Skeletal muscle cell (primary cell): ENCODE measurements at regions not wholly inside any gene's neighbourhood (a gene's known extent, or its start where the extent isn't known, plus 50 kb on each side); places are given as distances from the start of the nearest gene placed in this dataset.
"Not testable (repeated sequence)": the region's sequence is repeated elsewhere in the genome, so short reads cannot be mapped to it uniquely, and the experiment has no call there.

Experiments used
- DNase-seq: peaks from one replicate; pipeline ENCODE4 v3.0.0-alpha.2; 2010; ENCODE audit warnings: low read depth
- H3K4me3 ChIP-seq: 2 replicates; pipeline ENCODE4 v1.5.1; 2011; ENCODE audit warnings: low read depth, mild to moderate bottlenecking, control low read depth, low read length, moderate library complexity

DNA sequence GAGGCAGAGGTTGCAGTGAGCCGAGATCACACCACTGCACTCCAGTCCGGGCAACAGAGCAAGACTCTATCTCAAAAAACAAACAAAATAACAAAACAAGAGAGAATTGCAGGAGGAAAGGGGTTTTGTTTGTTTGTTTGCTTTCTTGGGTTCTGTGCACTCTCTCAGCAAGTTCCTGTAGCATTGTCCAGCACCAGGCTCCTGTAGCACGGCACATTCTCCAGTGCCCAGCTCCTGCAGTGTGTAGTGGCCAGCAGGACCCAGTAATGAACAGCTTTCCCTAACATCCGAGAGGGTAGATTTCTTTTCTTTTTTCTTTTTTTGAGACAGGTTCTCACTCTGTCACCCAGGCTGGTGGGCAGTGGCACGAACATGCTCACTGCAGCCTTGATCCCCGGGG is 60.5 kb upstream of the USP9X start:
- H3K4me3 ChIP-seq: no peak overlapping the region
- DNase-seq: no peak

DNA sequence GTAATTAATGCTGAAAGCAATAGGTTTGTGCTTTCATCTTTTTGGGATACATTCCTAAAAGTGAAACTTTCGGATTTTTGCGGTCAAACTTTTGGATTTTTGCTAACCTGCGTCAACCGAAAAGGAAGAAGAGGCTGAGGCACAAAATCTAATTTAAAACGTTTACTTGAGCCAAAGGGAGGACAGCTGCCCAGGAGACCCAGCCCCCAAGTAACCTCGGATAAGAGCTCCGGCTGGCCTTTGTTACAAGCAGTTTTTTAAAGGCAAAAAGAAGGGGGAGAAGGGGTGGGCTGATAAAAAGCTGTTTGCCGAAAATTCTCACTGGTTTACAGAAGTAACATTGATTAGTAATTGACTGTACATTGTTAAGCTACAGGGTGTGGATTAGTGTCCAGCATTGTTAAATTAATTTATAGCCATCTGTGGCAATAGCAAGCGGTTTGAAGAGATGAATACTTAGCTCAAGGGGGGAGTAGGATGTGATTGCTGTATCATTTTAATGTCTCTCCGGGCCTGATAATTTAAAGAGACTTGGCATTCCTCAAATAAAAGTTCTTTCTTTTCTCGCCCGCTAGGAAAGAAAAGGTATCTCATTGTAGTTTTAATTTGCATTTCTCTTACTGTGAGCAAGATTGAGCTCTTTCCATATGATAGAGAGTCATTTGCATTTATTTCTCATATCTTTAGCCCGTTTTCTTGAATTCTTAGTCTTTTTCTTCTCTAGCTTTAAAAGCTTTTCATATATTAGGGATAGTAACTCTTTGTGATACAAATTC is 59.1 kb upstream of the USP9X start:
- no peak for DNase-seq

DNA sequence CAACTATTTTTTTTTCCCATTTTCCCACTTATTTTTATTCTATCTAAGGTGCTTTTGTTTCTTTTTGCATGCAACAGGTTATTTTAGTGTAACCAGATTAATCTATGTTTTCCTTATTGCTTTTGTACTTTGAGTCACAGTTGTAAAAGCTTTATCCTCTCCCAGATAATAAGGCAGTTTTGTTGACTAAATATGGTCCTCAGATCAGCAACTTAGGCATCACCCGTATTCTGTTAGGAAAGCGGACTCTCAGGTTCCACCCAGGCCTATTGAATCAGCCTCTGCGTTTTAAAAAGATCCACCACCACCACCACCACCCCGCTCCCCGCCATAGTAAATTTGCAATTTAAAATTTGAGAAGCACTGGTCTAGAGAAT is 58.6 kb upstream of the USP9X start:
- H3K4me3 ChIP-seq: no peak overlapping the region
- DNase-seq: no peak

More for the DNA sequence above, 59.1 kb upstream of the USP9X start:
- no peak overlapping the region for H3K4me3 ChIP-seq

DNA sequence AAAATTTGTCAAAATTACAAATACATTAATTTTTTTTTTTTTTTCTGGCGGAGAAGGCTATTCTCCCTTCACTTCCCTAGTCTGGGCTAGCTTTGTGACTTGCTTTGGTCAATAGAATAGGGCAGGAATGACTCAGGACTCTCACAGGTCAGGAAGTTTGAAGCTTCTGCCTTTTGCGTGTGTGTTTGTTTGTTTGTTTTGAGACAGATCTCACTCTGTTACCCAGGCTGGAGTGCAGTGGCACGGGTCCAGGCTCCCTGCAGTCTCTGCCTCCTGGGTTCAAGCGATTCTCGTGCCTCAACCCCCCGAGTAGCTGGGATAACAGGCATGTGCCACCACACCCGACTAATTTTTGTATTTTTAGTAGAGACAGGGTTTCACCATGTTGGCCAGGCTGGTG is 55.9 kb upstream of the USP9X start:
- no peak for DNase-seq
- H3K4me3 ChIP-seq: no peak overlapping the region

DNA sequence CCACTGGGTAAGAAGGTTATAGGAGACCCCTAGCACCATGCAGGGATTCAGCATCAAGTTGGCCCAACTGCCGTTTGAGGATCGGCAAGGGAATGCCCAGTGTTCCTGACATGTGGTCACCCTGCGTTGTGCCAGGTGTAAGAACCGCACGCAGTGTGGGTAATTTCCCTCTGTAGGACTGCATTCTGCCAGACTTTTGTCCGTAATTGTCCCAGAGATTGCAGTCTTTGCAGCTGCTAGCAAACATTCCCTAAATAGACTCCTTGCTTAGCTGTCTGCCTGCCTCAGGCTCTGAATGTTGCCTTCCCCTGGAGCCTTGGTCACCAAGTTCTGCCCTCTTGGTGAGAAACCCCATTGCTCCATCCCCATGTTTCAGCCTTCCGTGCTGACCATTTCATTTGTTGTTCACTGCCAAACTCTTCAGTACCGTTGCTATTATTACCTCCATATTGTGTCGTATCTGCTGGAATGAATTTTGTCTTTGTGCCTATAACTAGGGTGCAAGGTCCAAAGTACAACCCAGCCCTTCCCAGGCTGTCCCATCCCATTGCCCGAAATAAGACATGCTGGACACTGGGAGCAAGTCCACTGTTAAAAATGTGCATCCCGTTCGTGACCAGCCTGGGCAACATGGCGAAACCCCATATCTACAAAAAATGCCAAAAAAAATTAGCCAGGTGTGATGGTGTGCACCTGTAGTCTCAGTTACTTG is 53.8 kb upstream of the USP9X start:
- H3K4me3 ChIP-seq: no peak overlapping the region
- no peak for DNase-seq

DNA sequence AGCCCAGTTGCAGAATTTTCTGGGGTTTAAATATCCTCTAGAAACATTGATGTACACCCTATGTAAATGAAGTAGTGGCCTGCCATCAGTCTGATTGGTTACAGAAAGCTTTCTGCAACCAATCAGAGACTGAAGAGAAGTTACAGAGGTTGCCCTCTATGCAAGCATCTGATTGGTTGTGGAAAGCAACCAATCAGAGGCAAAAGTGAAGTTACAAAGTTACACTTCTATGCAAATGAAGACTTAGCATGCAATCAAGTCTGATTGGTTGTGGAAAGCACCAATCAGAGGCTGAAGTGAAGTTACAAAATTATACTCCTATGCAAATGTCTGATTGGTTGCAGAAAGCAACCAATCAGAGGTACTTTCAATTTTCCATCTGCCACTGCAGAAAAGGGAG is 51.9 kb upstream of the USP9X start:
- no peak overlapping the region for H3K4me3 ChIP-seq
- no peak for DNase-seq

DNA sequence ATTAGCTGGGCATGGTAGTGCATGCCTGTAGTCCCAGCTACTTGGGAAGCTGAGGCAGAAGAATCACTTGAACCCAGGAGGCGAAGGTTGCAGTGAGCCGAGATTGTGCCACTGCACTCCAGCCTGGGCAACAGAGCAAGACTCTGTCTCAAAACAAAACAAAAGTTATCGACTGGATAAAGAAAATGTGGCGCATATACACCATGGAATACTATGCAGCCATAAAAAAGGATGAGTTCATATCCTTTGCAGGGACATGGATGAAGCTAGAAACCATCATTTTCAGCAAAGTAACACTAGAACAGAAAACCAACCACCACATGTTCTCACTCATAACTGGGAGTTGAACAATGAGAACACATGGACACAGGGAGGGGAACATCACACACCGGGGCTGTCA is 50.3 kb upstream of the USP9X start:
- not testable (repeated sequence) for DNase-seq, H3K4me3 ChIP-seq
